ENCODE measurements at regions not wholly inside any gene's neighbourhood (a gene's known extent, or its start where the extent isn't known, plus 50 kb on each side); places are given as distances from the start of the nearest gene placed in this dataset.

DNA sequence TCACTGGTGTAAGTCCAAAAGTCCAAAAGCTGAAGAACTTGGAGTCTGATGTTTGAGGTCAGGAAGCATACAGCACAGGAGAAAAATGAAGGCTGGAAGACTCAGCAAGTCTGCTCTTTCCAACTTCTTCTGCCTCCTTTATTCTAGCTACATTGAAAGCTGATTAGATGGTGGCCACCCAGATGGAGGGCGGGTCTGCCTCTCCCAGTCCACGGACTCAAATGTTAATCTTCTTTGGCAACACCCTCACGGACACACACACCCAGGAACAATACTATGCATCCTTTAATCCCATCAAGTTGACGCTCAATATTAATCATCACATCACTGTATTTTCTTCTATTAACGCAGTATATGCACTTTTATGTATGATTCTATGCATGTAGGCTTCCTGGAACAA lies 931.6 kb upstream of the GRIA3 start (continued):
- TF ChIP-seq ZBTB49 (CRISPR knock-in tag; IDR thresholded peaks at IDR 0.05; ENCODE audit: borderline replicate concordance) (no peak), RBM34 (IDR thresholded peaks at IDR 0.05; ENCODE audit: borderline replicate concordance, insufficient read depth, low read length) (no peak), ERF (CRISPR knock-in tag; IDR thresholded peaks at IDR 0.05) (no peak)
- TF ChIP-seq, protein P1, sequence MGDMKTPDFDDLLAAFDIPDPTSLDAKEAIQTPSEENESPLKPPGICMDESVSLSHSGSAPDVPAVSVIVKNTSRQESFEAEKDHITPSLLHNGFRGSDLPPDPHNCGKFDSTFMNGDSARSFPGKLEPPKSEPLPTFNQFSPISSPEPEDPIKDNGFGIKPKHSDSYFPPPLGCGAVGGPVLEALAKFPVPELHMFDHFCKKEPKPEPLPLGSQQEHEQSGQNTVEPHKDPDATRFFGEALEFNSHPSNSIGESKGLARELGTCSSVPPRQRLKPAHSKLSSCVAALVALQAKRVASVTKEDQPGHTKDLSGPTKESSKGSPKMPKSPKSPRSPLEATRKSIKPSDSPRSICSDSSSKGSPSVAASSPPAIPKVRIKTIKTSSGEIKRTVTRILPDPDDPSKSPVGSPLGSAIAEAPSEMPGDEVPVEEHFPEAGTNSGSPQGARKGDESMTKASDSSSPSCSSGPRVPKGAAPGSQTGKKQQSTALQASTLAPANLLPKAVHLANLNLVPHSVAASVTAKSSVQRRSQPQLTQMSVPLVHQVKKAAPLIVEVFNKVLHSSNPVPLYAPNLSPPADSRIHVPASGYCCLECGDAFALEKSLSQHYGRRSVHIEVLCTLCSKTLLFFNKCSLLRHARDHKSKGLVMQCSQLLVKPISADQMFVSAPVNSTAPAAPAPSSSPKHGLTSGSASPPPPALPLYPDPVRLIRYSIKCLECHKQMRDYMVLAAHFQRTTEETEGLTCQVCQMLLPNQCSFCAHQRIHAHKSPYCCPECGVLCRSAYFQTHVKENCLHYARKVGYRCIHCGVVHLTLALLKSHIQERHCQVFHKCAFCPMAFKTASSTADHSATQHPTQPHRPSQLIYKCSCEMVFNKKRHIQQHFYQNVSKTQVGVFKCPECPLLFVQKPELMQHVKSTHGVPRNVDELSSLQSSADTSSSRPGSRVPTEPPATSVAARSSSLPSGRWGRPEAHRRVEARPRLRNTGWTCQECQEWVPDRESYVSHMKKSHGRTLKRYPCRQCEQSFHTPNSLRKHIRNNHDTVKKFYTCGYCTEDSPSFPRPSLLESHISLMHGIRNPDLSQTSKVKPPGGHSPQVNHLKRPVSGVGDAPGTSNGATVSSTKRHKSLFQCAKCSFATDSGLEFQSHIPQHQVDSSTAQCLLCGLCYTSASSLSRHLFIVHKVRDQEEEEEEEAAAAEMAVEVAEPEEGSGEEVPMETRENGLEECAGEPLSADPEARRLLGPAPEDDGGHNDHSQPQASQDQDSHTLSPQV (IDR thresholded peaks at IDR 0.05), result no peak

DNA sequence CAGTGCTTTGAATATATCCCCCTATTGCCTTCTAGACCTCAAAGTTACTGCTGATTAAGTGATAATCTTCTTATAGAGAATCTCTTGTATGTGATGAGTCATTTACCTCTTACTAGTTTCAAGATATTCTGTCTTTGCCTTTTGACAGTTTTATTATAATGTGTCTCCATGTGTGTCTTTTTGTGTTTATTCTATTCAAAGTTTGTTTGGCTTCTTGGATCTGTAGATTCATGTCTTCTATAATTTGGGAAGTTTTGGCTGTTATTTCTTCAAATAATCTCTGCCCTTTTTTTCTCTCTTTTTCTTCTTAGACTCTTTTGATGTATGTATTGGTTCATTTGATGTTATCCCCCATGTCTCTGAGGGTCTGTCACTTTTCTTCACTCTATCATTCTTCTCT lies 915.7 kb upstream of the GRIA3 start:
- in situ Hi-C loops (cut with MboI), result no loop called here
- H3K4me1 ChIP-seq (replicated peaks in 1 of 2; ENCODE audit: control insufficient read depth in 2 of 2, insufficient read depth in 2 of 2, low read length in 2 of 2), result no peaks in the 10 kb centered on the region
- no peaks in the 10 kb centered on the region for H3K9me1 ChIP-seq (ENCODE audit: control insufficient read depth, insufficient read depth, low read length)
- H4K20me1 ChIP-seq (replicated peaks; ENCODE audit: control insufficient read depth, insufficient read depth, low read length), result no peaks in the 10 kb centered on the region
- H3K9me3 ChIP-seq (replicated peaks; ENCODE audit: control insufficient read depth, insufficient read depth, low read depth, low read length), result no peaks in the 10 kb centered on the region
- intact Hi-C loops (cut with micrococcal nuclease), result no loop called here
- BruUV-seq (replicated peaks), result no TSS peak
- no peaks in the 10 kb centered on the region for H3K79me2 ChIP-seq (ENCODE audit: control insufficient read depth, insufficient read depth, low read length)
- ChIA-PET CTCF (ENCODE audit: low intra/inter-chr PET ratio) (no interaction called here), POLR2A (no interaction called here)
- no peak overlapping the region for H3K4me3 ChIP-seq
- H3K27ac ChIP-seq (ENCODE audit: extremely low read depth, low read depth, low read length), result no peak overlapping the region
- no peak overlapping the region for H2AFZ ChIP-seq (ENCODE audit: low read depth, low read length)
- DNase-seq (ENCODE audit: extremely low read depth in 1 of 4, low spot score in 3 of 4) (no peak), FAIRE-seq (no peak), ATAC-seq (no peak)
- H3K27me3 ChIP-seq (ENCODE audit: control insufficient read depth in 2 of 2, insufficient read depth in 2 of 2, low read length in 2 of 2), result no peaks in the 10 kb centered on the region
- H3K9ac ChIP-seq (ENCODE audit: insufficient read depth in 1 of 2, low read depth in 2 of 2, low read length in 2 of 2), result no peak overlapping the region
- no peak overlapping the region for H3K4me2 ChIP-seq (ENCODE audit: insufficient read depth, low read length)
- no peaks in the 10 kb centered on the region for H3K36me3 ChIP-seq (ENCODE audit: control insufficient read depth, insufficient read depth, low read length)
- TF ChIP-seq KHSRP (IDR thresholded peaks at IDR 0.05) (no peak), ZNF507 (tag; conservative IDR thresholded peaks at IDR 0.05) (no peak), ZNF274 (IDR thresholded peaks at IDR 0.05; ENCODE audit: borderline replicate concordance, low read depth, low read length) (no peak), ARID3A (IDR thresholded peaks at IDR 0.05; ENCODE audit: borderline replicate concordance, low read depth, low read length) (no peak), LARP7 (IDR thresholded peaks at IDR 0.05) (no peak), IRF9 (tag; IDR thresholded peaks at IDR 0.05) (no peak), SREBF2 (CRISPR knock-in tag; IDR thresholded peaks at IDR 0.05) (no peak), ZNF384 (IDR thresholded peaks at IDR 0.05; ENCODE audit: low read depth, low read length) (no peak), TARDBP (IDR thresholded peaks at IDR 0.05) (no peak), DDX20 (tag; IDR thresholded peaks at IDR 0.05; ENCODE audit: low read depth) (no peak), JUNB (CRISPR knock-in tag; conservative IDR thresholded peaks at IDR 0.05) (no peak)

Data from K562 (cell line).